Heart left ventricle (tissue), 16 donors: ENCODE measurements at regions not wholly inside any gene's neighbourhood (a gene's known extent, or its start where the extent isn't known, plus 50 kb on each side); places are given as distances from the start of the nearest gene placed in this dataset.
"Not testable (repeated sequence)": the region's sequence is repeated elsewhere in the genome, so short reads cannot be mapped to it uniquely, and the experiment has no call there.

Experiments
- ATAC-seq, 4 donors: fragments of 200-7000 bp; cut with Tn5 transposase; one replicate each; pipeline ENCODE4 v1.9.1; 2020 to 2022; ENCODE audit warnings: moderate library complexity in 4 of 4, mild to moderate bottlenecking in 3 of 4, moderate number of reproducible peaks in 1 of 4
- DNase-seq, 5 donors: peaks; one replicate each; pipeline ENCODE4 v3.0.0-alpha.2; 2020
- H3K27ac ChIP-seq, 12 donors: fragments of 200-600 bp; sonication (generic) in 4 of 12; one replicate each; pipeline versions ENCODE4 v1.5.0 to v1.8.0; 2016 to 2022; ENCODE audit warnings: mild to moderate bottlenecking in 2 of 12
- H3K27me3 ChIP-seq, 9 donors: fragments of 200-600 bp; sonication (generic) in 2 of 9; one replicate each; pipeline versions ENCODE4 v1.5.1 to v1.8.0; 2016 to 2022; ENCODE audit warnings: mild to moderate bottlenecking in 3 of 9
- H3K36me3 ChIP-seq, 9 donors: fragments of 200-600 bp; sonication (generic) in 2 of 9; one replicate each; pipeline versions ENCODE4 v1.5.0 to v1.8.0; 2018 to 2022; ENCODE audit warnings: mild to moderate bottlenecking in 2 of 9
- H3K4me1 ChIP-seq, 12 donors: fragments of 200-600 bp; sonication (generic) in 4 of 12; one replicate each; pipeline versions ENCODE4 v1.5.0 to v1.8.0; 2016 to 2022; ENCODE audit warnings: mild to moderate bottlenecking in 3 of 12
- H3K4me3 ChIP-seq, 12 donors: fragments of 200-600 bp; sonication (generic) in 4 of 12; one replicate each; pipeline versions ENCODE4 v1.5.0 to v1.8.0; 2017 to 2022; ENCODE audit warnings: mild to moderate bottlenecking in 9 of 12, moderate library complexity in 4 of 12
- H3K9me3 ChIP-seq, 12 donors: fragments of 200-600 bp; sonication (generic) in 4 of 12; one replicate each; pipeline versions ENCODE4 v1.5.0 to v1.8.0; 2016 to 2022; ENCODE audit warnings: mild to moderate bottlenecking in 1 of 12
- CTCF ChIP-seq, 12 donors: fragments of 200-600 bp; sonication (generic) in 4 of 12; IDR thresholded peaks; one replicate each; pipeline versions ENCODE4 v1.5.0 to v1.8.0; 2018 to 2022; ENCODE audit warnings: antibody characterized with exemption in 12 of 12, mild to moderate bottlenecking in 5 of 12
- POLR2A ChIP-seq, 2 donors: fragments of 450-650 bp; IDR thresholded peaks; one replicate each; pipeline ENCODE4 v1.6.1; 2017; ENCODE audit warnings: antibody characterized with exemption in 2 of 2, mild to moderate bottlenecking in 2 of 2, moderate library complexity in 2 of 2
- WGBS, 4 donors: extraction: QIAGEN DNeasy Blood & Tissue Kit in 2 of 4; methylation state at CpG; one replicate each; pipeline versions ENCODE4 v1.1.5 to v1.1.7; 2013 to 2018; 5-methylcytosine and 5-hydroxymethylcytosine counted together
- intact Hi-C, 10 donors: fragments of 100-400 bp; cut with DNase I; formaldehyde crosslinking; loops; one replicate each; pipeline versions ENCODE4 v1.11.1 to v1.14.2; 2022
- donor health status: ischemic (EF 13 %, LVEDD 7.1; RV severe dilation, severe dysfunction).
- donor health status: healthy with polysubstance abuse.
- donor health status: DM: no; HTN: yes; CAD: no.
- donor health status: DM: no; HTN: no; CAD: no.
- donor health status: ischemic (EF 25% LVEDD 6.9; RV normal size, moderate dysfunction).
- donor health status: ischemic (EF 25% LVEDD 5.7; RV mildly dilated, moderate dysfunction).
- donor health status: healthy.
- donor health status: DM: yes; HTN: yes; CAD: no.
- donor health status: ischemic (EF 35%, LVEDD 5.7; RV mildly dilated, moderate dysfunction).
- donor health status: nonischemic (EF 11% LVEDD 7.7; RV severe dilation, severe dysfunction).
- donor health status: DM: yes; HTN: yes; CAD: no.
- donor health status: PGD.
- donor health status: ischemic (EF 29% LVEDD 5.4; RV normal size, mild dysfunction).
- donor health status: nonischemic (EF 23%, LVEDD 6.1; RV moderate dilation, normal function).

GRCh38 chr4:127364397-127364796 is 268.4 kb upstream of the INTU start:
- H3K9me3 ChIP-seq: no peaks in the 10 kb centered on the region
- H3K27me3 ChIP-seq: no peaks in the 10 kb centered on the region
- intact Hi-C loops: no loop called here
- no peak overlapping the region for H3K27ac ChIP-seq
- 41 to 76% (median 70%) methylated on average over 3 of the region's 3 CpGs for WGBS, 4 donors
- H3K36me3 ChIP-seq: no peaks in the 10 kb centered on the region
- no peak for TF ChIP-seq CTCF (IDR thresholded peaks at IDR 0.05)
- no peak for ATAC-seq
- no peak for DNase-seq
- H3K4me1 ChIP-seq: no peaks in the 10 kb centered on the region
- H3K4me3 ChIP-seq: no peak overlapping the region

- intact Hi-C loops: no loop called here
- H3K9me3 ChIP-seq: no peaks in the 10 kb centered on the region
- H3K4me1 ChIP-seq: no peaks in the 10 kb centered on the region
- no peaks in the 10 kb centered on the region for H3K36me3 ChIP-seq
- H3K27me3 ChIP-seq: no peaks in the 10 kb centered on the region
- TF ChIP-seq POLR2A (IDR thresholded peaks at IDR 0.05) (no peak), CTCF (IDR thresholded peaks at IDR 0.05) (no peak)
- H3K27ac ChIP-seq: no peak overlapping the region
- no peak overlapping the region for H3K4me3 ChIP-seq
- DNase-seq: no peak
- ATAC-seq: no peak
Observed at GRCh38 chr4:127364911-127365310, 267.8 kb upstream of the INTU start.

- peaks cover 0 to 7% (median 0%) of the 10 kb centered on the region in 12 donors for H3K4me1 ChIP-seq
- intact Hi-C loops: no loop called here
- H3K9me3 ChIP-seq: no peaks in the 10 kb centered on the region
- DNase-seq (peak in 4 of 5 donors; percentile 8 to 30 (median 23)), ATAC-seq (peak in 2 of 4 donors; percentile 26 to 52)
- 43 to 63% (median 53%) methylated on average over 6 of the region's 6 CpGs for WGBS, 4 donors
- no peaks in the 10 kb centered on the region for H3K27me3 ChIP-seq
- H3K4me3 ChIP-seq: no peak overlapping the region
- no peaks in the 10 kb centered on the region for H3K36me3 ChIP-seq
- TF ChIP-seq CTCF (IDR thresholded peaks at IDR 0.05): no peak
- TF ChIP-seq POLR2A (IDR thresholded peaks at IDR 0.05): no peak
- H3K27ac ChIP-seq: no peak overlapping the region
Observed at GRCh38 chr4:127370604-127371003, 262.2 kb upstream of the INTU start.

GRCh38 chr4:127379499-127379898 is 253.3 kb upstream of the INTU start:
- no peaks in the 10 kb centered on the region for H3K9me3 ChIP-seq
- WGBS, 4 donors: 63 to 82% (median 76%) methylated on average over 7 of the region's 7 CpGs

GRCh38 chr4:127379948-127380347 is 252.8 kb upstream of the INTU start:
- DNase-seq, H3K36me3 ChIP-seq, H3K4me1 ChIP-seq, H3K9me3 ChIP-seq, H3K27me3 ChIP-seq, ATAC-seq, H3K4me3 ChIP-seq, H3K27ac ChIP-seq, intact Hi-C loops: not testable (repeated sequence)
- 80 to 100% (median 86%) methylated on average over 7 to 18 of the region's 18 CpGs for WGBS, 4 donors

More at GRCh38 chr4:127379499-127379898, 253.3 kb upstream of the INTU start:
- TF ChIP-seq POLR2A (IDR thresholded peaks at IDR 0.05) (no peak), CTCF (IDR thresholded peaks at IDR 0.05) (no peak)
- DNase-seq (no peak), ATAC-seq (no peak)
- intact Hi-C loops: no loop called here
- Histone ChIP-seq H3K36me3 (no peaks in the 10 kb centered on the region), H3K4me3 (no peak overlapping the region), H3K4me1 (no peaks in the 10 kb centered on the region), H3K27ac (no peak overlapping the region), H3K27me3 (no peaks in the 10 kb centered on the region)
